GM12878 (cell line): ENCODE measurements at regions not wholly inside any gene's neighbourhood (a gene's known extent, or its start where the extent isn't known, plus 50 kb on each side); places are given as distances from the start of the nearest gene placed in this dataset.

ENCODE experiments used
- ATAC-seq: fragments of 200-7000 bp; cut with Tn5 transposase; 3 replicates; pipeline ENCODE4 v1.9.1; 2020; ENCODE audit warnings: mild to moderate bottlenecking, moderate library complexity
- BruUV-seq: library from RNA; stranded (reverse); fragments of 400-500 nt; replicated peaks from 2 replicates; lab custom pipeline; 2021; lab: Mats Ljungman, UMichigan
- CTCF ChIA-PET: fragments of 300-600 bp; sonication (Branson Sonifier 250); formaldehyde crosslinking; extraction: SDS; loops from one replicate; lab custom pipeline; 2021; ENCODE audit warnings: inconsistent platforms; lab: Yijun Ruan, JAX
- POLR2A ChIA-PET: fragments of 350-600 bp; formaldehyde crosslinking; extraction: SDS; loops from one replicate; lab custom pipeline; 2021; ENCODE audit warnings: inconsistent platforms; lab: Charles Lee
- RAD21 ChIA-PET: fragments of 300-600 bp; sonication (Branson Sonifier 250); formaldehyde crosslinking; loops from one replicate; lab custom pipeline; 2023; ENCODE audit warnings: antibody characterized with exemption; ENCODE audit not compliant: unreplicated experiment; lab: Charles Lee
- SMC1A ChIA-PET: fragments of 300-600 bp; sonication (Branson Sonifier 250); formaldehyde crosslinking; loops from one replicate; lab custom pipeline; 2023; ENCODE audit not compliant: unreplicated experiment, uncharacterized antibody; lab: Charles Lee
- DNase-seq: peaks from one replicate; pipeline ENCODE4 v3.0.0-alpha.2; 2011; ENCODE audit warnings: low read depth, low spot score
- FAIRE-seq: peaks from 3 replicates; lab custom pipeline; 2011; peaks lifted over from hg19 to GRCh38; lab: Jason Lieb, UNC
- H2AFZ ChIP-seq: 2 replicates; pipeline ENCODE4 v1.6.0; 2011; ENCODE audit warnings: low read depth, low read length, control low read depth; ENCODE audit not compliant: control insufficient read depth
- H3K27ac ChIP-seq: 2 replicates; pipeline ENCODE4 v1.5.1; 2011; ENCODE audit warnings: control low read depth; ENCODE audit not compliant: control insufficient read depth, insufficient read depth
- H3K27me3 ChIP-seq, 2 experiments: replicated peaks in 1 of 2; 2 replicates each; pipeline versions ENCODE4 v1.6.0 to v1.6.1; 2011; ENCODE audit warnings: low read length in 1 of 2; ENCODE audit not compliant: control insufficient read depth in 2 of 2, insufficient read depth in 2 of 2
- H3K36me3 ChIP-seq, 2 experiments: 2 replicates each; pipeline ENCODE4 v1.5.1; 2011; ENCODE audit warnings: low read length in 1 of 2; ENCODE audit not compliant: control insufficient read depth in 2 of 2, insufficient read depth in 2 of 2
- H3K4me1 ChIP-seq: 2 replicates; pipeline ENCODE4 v1.6.1; 2011; ENCODE audit warnings: mild to moderate bottlenecking, low read length, moderate library complexity, mixed read lengths; ENCODE audit not compliant: control insufficient read depth, insufficient read depth
- H3K4me2 ChIP-seq: 2 replicates; pipeline ENCODE4 v1.6.0; 2011; ENCODE audit warnings: control low read depth; ENCODE audit not compliant: control insufficient read depth, insufficient read depth
- H3K4me3 ChIP-seq: fragments of 200-600 bp; sonication (generic); 2 replicates; pipeline ENCODE4 v1.5.1; 2016
- H3K79me2 ChIP-seq: 2 replicates; pipeline ENCODE4 v1.6.0; 2011; ENCODE audit warnings: low read length; ENCODE audit not compliant: control insufficient read depth, insufficient read depth
- H3K9ac ChIP-seq: 2 replicates; pipeline ENCODE4 v1.8.0; 2011; ENCODE audit warnings: low read length, control low read depth, mixed read lengths; ENCODE audit not compliant: control insufficient read depth, insufficient read depth
- H3K9me3 ChIP-seq: replicated peaks from 3 replicates; pipeline ENCODE4 v1.5.1; 2011; ENCODE audit warnings: mild to moderate bottlenecking, low read length; ENCODE audit not compliant: control insufficient read depth, insufficient read depth
- H4K20me1 ChIP-seq: 2 replicates; pipeline ENCODE4 v1.6.0; 2011; ENCODE audit not compliant: control insufficient read depth, insufficient read depth
- CTCF ChIP-seq, 3 experiments: IDR thresholded peaks in 2 of 3; conservative IDR thresholded peaks in 1 of 3; 2 replicates each; pipeline ENCODE4 v1.5.1; 2011; ENCODE audit warnings: low read depth in 3 of 3, low read length in 3 of 3, mild to moderate bottlenecking in 3 of 3, control low read depth in 2 of 3, moderate library complexity in 2 of 3, inconsistent platforms in 1 of 3, mixed read lengths in 1 of 3; ENCODE audit not compliant: control insufficient read depth in 2 of 3, insufficient read depth in 1 of 3; ENCODE audit errors: extremely low read depth in 1 of 3
- FOS ChIP-seq: IDR thresholded peaks from 3 replicates; pipeline ENCODE4 v1.6.1; 2011; ENCODE audit warnings: borderline replicate concordance; ENCODE audit not compliant: insufficient read length; ENCODE audit errors: extremely low read depth
- HDGF ChIP-seq: fragments of 450-650 bp; IDR thresholded peaks from 2 replicates; pipeline ENCODE4 v1.6.1; 2016; ENCODE audit warnings: antibody characterized with exemption
- MLLT1 ChIP-seq: fragments of 450-650 bp; IDR thresholded peaks from 2 replicates; pipeline ENCODE4 v1.6.1; 2016; ENCODE audit warnings: mild to moderate bottlenecking
- REST ChIP-seq: IDR thresholded peaks from 2 replicates; pipeline ENCODE4 v1.6.1; 2012; ENCODE audit warnings: mild to moderate bottlenecking, low read depth, low read length
- SIN3A ChIP-seq: IDR thresholded peaks from 2 replicates; pipeline ENCODE4 v1.6.1; 2012; ENCODE audit warnings: low read depth, low read length, improper control_type of control experiment
- TARDBP ChIP-seq: IDR thresholded peaks from 2 replicates; pipeline ENCODE4 v1.6.1; 2016; ENCODE audit warnings: borderline replicate concordance
- ZBTB40 ChIP-seq: fragments of 450-650 bp; IDR thresholded peaks from 2 replicates; pipeline ENCODE4 v1.6.1; 2016; ENCODE audit warnings: mild to moderate bottlenecking, moderate library complexity, borderline replicate concordance
- ZNF274 ChIP-seq: IDR thresholded peaks from one replicate; pipeline ENCODE4 v1.8.0; 2011; ENCODE audit not compliant: insufficient read length, insufficient read depth
- ZNF622 ChIP-seq: fragments of 450-650 bp; IDR thresholded peaks from 2 replicates; pipeline ENCODE4 v1.6.1; 2017; ENCODE audit warnings: mild to moderate bottlenecking, inconsistent platforms
- ZZZ3 ChIP-seq: IDR thresholded peaks from 2 replicates; pipeline ENCODE4 v1.6.1; 2011; ENCODE audit warnings: low read depth; ENCODE audit not compliant: control insufficient read depth, insufficient read length
- WGBS: methylation state at CpG from one replicate; pipeline ENCODE4 v1.1.6; 2016; ENCODE audit warnings: low lambda C conversion rate; ENCODE audit not compliant: insufficient replicate concordance, insufficient coverage; ENCODE audit errors: missing lambda C conversion rate; 5-methylcytosine and 5-hydroxymethylcytosine counted together
- in situ Hi-C: fragments of 300-500 bp; cut with MboI; formaldehyde crosslinking; loops from 9 replicates; pipeline ENCODE4 v1.14.3; 2018; ENCODE audit warnings: mixed read lengths
- intact Hi-C: fragments of 100-400 bp; cut with micrococcal nuclease; formaldehyde crosslinking; loops from one replicate; pipeline ENCODE4 v1.14.2; 2022; ENCODE audit not compliant: unreplicated experiment

GRCh38 chr18:60500960-60501359 lies 128.4 kb upstream of the MC4R start:
- 27% methylated on average over 2 of the region's 2 CpGs for WGBS
- Histone ChIP-seq H3K27me3 (peaks cover 0 to 3% of the 10 kb centered on the region in 2 experiments; a peak in 1 of 4 replicates), H3K79me2 (no peaks in the 10 kb centered on the region), H4K20me1 (no peaks in the 10 kb centered on the region), H3K4me2 (no peak overlapping the region), H3K9me3 (no peaks in the 10 kb centered on the region), H3K4me3 (no peak overlapping the region), H3K4me1 (no peaks in the 10 kb centered on the region), H3K36me3 (no peaks in the 10 kb centered on the region), H3K9ac (no peak overlapping the region), H3K27ac (no peak overlapping the region), H2AFZ (no peak overlapping the region)
- no TSS peak for BruUV-seq
- in situ Hi-C loops: no loop called here
- RAD21 ChIA-PET: no interaction called here
- intact Hi-C loops: no loop called here
- ATAC-seq (no peak), FAIRE-seq (no peak), DNase-seq (no peak)
- SMC1A ChIA-PET: interaction anchor here (1.0 kb wide), 1 partner anchor 30 kb away, joined by 3 read pairs; no protein-coding TSS in a partner anchor
- POLR2A ChIA-PET: no interaction called here
- CTCF ChIA-PET: no interaction called here
- TF ChIP-seq ZNF274: no peak
- TF ChIP-seq TARDBP: no peak
- no peak for TF ChIP-seq CTCF (IDR thresholded peaks at IDR 0.05 in 2 of 3, conservative IDR thresholded peaks at IDR 0.05 in 1 of 3; ENCODE audit: control insufficient read depth in 2 of 3, extremely low read depth in 1 of 3, insufficient read depth in 1 of 3, low read depth in 3 of 3, low read length in 3 of 3)
- TF ChIP-seq ZNF622: no peak
- TF ChIP-seq MLLT1: no peak
- no peak for TF ChIP-seq ZZZ3
- TF ChIP-seq REST: no peak
- no peak for TF ChIP-seq SIN3A
- TF ChIP-seq HDGF: no peak
- TF ChIP-seq FOS: no peak
- no peak for TF ChIP-seq ZBTB40
